Stimulated activated CD8-positive, alpha-beta memory T cell treated with anti-CD3 and anti-CD28 coated beads, Interleukin-4, amount 100 ng/mL, for 24 hours (primary cell): ENCODE measurements at regions not wholly inside any gene's neighbourhood (a gene's known extent, or its start where the extent isn't known, plus 50 kb on each side); places are given as distances from the start of the nearest gene placed in this dataset.
"Not testable (repeated sequence)": the region's sequence is repeated elsewhere in the genome, so short reads cannot be mapped to it uniquely, and the experiment has no call there.

Source experiments
- DNase-seq: peaks from one replicate; pipeline ENCODE4 v3.0.0-alpha.2; 2020; ENCODE audit warnings: low read depth

- not testable (repeated sequence) for DNase-seq
Observed at GRCh38 chr9:41839786-41840185, 289.4 kb downstream of the CNTNAP3B start.

DNA sequence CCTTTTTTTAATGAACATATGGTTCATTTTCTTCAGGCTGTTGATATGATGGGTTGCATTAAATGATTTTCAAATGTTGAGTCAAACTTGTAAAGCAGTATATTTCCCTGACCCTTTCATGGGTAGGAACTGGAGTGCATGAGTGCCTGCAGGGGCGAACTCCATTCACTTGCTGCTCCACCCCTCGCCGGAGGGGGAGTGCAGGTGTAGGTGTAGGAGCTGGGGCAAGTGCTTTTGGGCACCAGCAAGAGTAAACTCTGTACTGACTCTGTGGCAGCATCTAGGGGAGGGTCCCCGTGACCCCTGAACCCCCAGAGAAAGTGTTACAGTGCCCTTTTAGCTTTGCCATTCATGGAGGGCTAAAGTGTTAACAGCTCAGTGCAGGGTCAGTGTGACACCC lies 290.3 kb downstream of the CNTNAP3B start:
- DNase-seq = not testable (repeated sequence)

GRCh38 chr9:41838562-41838851 lies 290.7 kb downstream of the CNTNAP3B start:
- DNase-seq = not testable (repeated sequence)

DNA sequence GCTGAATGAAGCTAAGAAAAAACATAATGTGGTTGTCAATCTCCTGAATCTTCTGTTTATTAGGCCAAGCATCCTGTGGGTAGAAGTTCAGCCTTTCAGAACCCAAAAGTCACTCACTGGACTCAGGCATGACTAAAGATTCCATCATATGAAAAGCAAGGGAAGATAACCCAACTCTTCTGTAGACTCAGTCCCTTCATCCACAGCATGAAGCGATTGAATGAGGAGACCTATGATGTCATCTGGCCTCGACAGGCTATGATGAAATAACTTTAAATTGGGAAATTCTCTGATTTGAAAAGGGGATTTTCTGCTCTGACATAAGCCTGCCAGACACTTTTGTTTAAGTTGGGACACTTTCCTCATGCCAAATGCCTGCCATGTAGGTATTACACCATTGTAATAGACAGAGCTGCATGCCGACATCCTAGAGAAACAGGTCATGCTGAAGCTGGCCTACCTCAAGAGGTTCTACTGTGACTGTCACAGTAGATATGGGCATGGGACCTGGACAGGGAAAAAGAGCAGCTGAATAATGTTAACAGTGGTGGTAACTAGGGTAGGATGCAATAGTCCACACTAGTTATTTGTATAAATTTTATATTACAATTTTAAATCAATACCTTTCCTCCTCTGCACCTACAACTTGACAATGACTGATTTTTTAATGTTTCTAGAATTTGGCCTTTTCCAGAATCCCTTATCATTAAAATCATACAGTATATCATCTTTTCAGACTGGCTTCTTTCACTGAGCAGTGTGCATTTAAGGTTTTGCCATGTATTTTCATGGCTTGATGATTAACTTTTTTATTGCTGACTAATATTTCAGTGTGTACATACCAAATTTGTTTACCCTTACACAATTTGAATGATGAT lies 291.3 kb downstream of the CNTNAP3B start:
- not testable (repeated sequence) for DNase-seq

GRCh38 chr9:41833108-41833507 lies 296.1 kb downstream of the CNTNAP3B start:
- DNase-seq = not testable (repeated sequence)

- DNase-seq = not testable (repeated sequence)
Observed at GRCh38 chr9:41824723-41825122, 304.5 kb downstream of the CNTNAP3B start.

DNA sequence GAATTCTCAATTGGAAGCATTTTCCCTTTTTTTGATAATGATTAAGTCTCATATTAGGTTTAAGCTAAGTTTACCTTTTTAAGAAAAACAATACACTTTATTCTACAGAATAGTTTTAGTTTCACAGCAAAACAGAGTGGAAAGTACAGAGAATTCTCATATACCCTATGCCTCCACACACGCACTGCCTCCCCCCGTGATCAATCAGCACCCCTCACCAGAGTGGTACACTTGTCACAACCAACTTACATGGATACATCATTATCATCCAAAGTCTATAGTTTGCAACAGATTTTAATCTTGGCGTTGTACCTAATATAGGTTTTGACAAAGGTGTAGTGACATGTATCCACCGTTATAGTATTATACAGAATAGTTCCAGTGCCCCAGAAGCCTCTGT lies 326.5 kb downstream of the CNTNAP3B start:
- DNase-seq = not testable (repeated sequence)

GRCh38 chr9:41798684-41799083 lies 330.5 kb downstream of the CNTNAP3B start:
- DNase-seq = not testable (repeated sequence)

GRCh38 chr9:41790719-41791363 lies 338.4 kb downstream of the CNTNAP3B start:
- not testable (repeated sequence) for DNase-seq

DNA sequence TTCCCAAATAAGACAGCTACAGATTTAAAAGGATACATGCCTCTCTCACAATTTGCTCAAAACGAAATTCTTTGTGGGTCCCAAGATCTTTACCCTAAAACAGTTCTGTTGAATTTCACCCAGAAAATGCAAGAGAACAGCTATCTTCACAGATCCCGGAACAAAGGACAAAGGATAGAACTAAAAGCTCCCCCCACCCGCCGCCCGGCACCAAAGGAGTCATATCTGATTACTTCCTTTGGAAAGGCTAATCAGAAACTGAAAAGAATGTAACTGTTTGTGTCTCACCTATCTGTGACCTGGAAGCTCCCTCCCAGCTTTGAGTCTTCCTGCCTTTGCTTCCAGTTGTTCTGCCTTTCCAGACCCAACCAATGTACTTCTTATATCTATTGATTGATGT lies 339.2 kb downstream of the CNTNAP3B start:
- not testable (repeated sequence) for DNase-seq

- DNase-seq = not testable (repeated sequence)
Observed at GRCh38 chr9:41789387-41789786, 339.8 kb downstream of the CNTNAP3B start.

DNA sequence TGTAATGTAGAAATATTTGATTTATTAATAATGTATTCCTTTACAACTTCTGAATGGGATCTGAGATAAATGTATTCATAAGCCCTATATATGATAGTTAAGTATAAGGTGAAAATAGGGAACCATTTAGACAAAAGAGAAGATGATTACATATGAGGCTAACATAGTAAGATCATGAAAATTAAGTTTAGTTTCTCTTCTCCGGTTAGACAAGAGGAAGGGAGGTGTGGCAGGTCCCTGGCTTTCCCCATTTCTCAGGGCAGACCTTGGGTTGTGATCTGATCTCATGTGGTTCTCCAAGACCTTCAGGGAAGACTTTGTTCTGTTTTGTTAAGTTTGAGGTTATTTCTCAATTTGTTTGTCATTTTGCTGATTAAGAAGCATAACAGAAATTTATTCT lies 341.3 kb downstream of the CNTNAP3B start:
- not testable (repeated sequence) for DNase-seq

DNA sequence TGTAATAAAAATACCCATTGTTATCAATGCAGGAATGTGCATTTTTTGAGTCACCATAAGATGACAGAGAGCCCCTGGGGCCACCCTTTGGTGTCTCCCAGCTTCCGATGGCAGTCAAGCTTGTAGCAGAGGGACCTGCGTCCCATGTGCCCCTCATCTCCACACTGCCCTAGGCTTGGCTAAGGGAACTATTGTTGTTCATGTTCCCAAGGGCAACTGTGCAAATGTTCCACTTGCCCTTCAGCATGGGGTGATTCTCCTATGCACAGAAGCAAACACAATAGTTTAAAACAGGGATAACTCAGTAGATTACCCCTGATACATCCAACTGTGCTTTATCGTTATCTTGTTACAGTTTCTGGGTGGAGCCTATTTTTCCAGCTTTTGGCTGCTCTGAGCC lies 342.0 kb downstream of the CNTNAP3B start:
- not testable (repeated sequence) for DNase-seq

- DNase-seq = not testable (repeated sequence)
Observed at GRCh38 chr9:41784006-41784405, 345.2 kb downstream of the CNTNAP3B start.

- not testable (repeated sequence) for DNase-seq
Observed at GRCh38 chr9:41783070-41783810, 346.0 kb downstream of the CNTNAP3B start.

GRCh38 chr9:41781899-41782298 lies 347.3 kb downstream of the CNTNAP3B start:
- not testable (repeated sequence) for DNase-seq

DNA sequence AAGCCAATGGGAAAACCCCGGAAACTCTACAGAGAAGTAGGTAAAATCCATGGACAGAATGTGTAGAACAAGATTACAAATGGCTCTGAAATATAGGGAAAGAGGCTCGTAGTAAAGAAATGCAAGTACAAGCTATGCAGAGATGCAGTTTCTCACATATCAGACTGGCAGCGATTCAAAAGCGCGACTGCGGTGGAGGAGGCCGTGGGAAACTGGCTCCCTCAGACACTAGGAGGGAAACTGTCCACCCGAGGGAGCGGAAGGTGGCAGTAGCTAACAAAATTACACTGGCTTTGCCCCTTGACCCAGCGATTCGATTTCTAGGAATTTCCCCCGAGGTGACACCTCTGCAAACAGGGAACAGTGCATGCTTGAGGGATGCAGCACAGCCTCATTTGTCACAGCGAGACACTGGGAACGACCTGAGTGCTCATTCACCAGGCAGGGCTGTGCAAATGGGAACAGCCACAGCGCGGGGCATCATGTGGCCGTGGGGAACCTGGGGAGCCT lies 349.3 kb downstream of the CNTNAP3B start:
- not testable (repeated sequence) for DNase-seq

DNA sequence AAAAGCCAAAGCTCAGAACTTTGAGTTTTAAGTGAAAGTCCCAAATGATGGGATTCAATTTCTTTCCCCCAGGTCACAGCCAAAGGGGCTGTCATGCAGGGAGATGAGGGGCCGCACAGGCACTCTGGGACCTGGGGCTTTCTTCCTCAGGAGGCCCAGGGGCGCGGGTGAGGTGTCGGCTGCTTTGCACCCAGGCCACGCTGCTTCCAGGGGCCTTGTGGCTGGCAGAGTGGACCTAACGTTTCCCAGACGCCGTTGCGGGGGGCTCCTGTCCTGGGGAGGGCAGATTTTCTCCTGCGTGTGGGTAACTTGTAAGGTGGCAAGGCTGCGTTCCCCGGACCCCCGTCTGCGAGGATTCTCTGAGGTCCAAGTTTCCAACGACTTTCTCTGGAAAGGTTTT lies 350.0 kb downstream of the CNTNAP3B start:
- not testable (repeated sequence) for DNase-seq

- DNase-seq = not testable (repeated sequence)
Observed at GRCh38 chr9:41778535-41779071, 350.6 kb downstream of the CNTNAP3B start.

- DNase-seq = not testable (repeated sequence)
Observed at GRCh38 chr9:41777536-41777935, 351.7 kb downstream of the CNTNAP3B start.

GRCh38 chr9:41772541-41772940 lies 356.7 kb downstream of the CNTNAP3B start:
- not testable (repeated sequence) for DNase-seq

DNA sequence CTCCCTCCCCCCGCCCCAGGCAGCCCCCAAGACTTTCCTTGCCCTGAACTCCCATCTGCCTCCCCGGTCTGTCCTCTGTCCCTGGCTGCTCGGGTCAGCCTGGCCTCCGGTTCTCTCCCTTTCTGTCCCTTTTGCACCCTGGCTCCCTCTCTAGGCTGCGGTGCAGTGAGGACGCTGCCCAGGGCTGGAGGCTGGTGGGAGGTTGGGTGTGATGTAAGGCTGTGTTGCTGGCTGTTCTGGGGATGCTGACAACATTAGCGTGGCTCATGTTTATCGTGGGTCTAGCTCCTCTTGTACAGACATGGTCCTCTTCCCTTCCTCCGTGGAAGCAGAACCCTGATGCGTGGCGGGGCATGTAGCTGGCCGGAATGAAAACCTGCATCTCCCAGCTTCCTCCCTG lies 357.5 kb downstream of the CNTNAP3B start:
- DNase-seq = not testable (repeated sequence)
